Upper lobe of left lung (tissue), 6 donors: ENCODE measurements at regions not wholly inside any gene's neighbourhood (a gene's known extent, or its start where the extent isn't known, plus 50 kb on each side); places are given as distances from the start of the nearest gene placed in this dataset.

Experiments
- ATAC-seq, 2 donors: fragments of 200-7000 bp; cut with Tn5 transposase; one replicate each; pipeline ENCODE4 v1.9.1; 2022; ENCODE audit warnings: mild to moderate bottlenecking in 2 of 2, moderate library complexity in 2 of 2; ENCODE audit not compliant: low FRiP score in 2 of 2
- DNase-seq, 2 donors: peaks; one replicate each; pipeline ENCODE4 v3.0.0-alpha.2; 2019 to 2020
- H3K27ac ChIP-seq, 4 donors: fragments of 200-600 bp; sonication (generic); one replicate each; pipeline ENCODE4 v1.5.1; 2016 to 2019
- H3K27me3 ChIP-seq, 4 donors: fragments of 200-600 bp; sonication (generic); one replicate each; pipeline ENCODE4 v1.5.1; 2017 to 2019
- H3K36me3 ChIP-seq, 4 donors: fragments of 200-600 bp; sonication (generic); one replicate each; pipeline ENCODE4 v1.5.1; 2016 to 2019
- H3K4me1 ChIP-seq, 4 donors: fragments of 200-600 bp; sonication (generic); one replicate each; pipeline ENCODE4 v1.5.1; 2018 to 2019
- H3K4me3 ChIP-seq, 4 donors: fragments of 200-600 bp; sonication (generic); one replicate each; pipeline ENCODE4 v1.5.1; 2017 to 2019; ENCODE audit warnings: mild to moderate bottlenecking in 2 of 4, moderate library complexity in 1 of 4
- H3K9me3 ChIP-seq, 4 donors: fragments of 200-600 bp; sonication (generic); one replicate each; pipeline ENCODE4 v1.5.1; 2018 to 2019
- EP300 ChIP-seq, 4 donors: sonication (generic); formaldehyde crosslinking; IDR thresholded peaks; one replicate each; pipeline ENCODE4 v1.5.1; 2017; ENCODE audit warnings: antibody characterized with exemption in 4 of 4, control low read depth in 2 of 4
- POLR2A ChIP-seq, 4 donors: fragments of 450-650 bp; IDR thresholded peaks; one replicate each; pipeline ENCODE4 v1.5.1; 2016 to 2017; ENCODE audit warnings: antibody characterized with exemption in 4 of 4, mild to moderate bottlenecking in 2 of 4
- POLR2AphosphoS5 ChIP-seq, 2 donors: sonication (generic); formaldehyde crosslinking; IDR thresholded peaks; one replicate each; pipeline ENCODE4 v1.5.1; 2017; ENCODE audit warnings: antibody characterized with exemption in 2 of 2
- WGBS, 2 donors: methylation state at CpG; one replicate each; pipeline ENCODE4 v1.1.5; 2017 to 2018; 5-methylcytosine and 5-hydroxymethylcytosine counted together
- TF ChIP-seq, protein P1 (sequence below), 6 experiments: fragments of 450-650 bp in 4 of 6; fragments of 200-600 bp in 2 of 6; sonication (generic) in 2 of 6; IDR thresholded peaks; one replicate each; pipeline ENCODE4 v1.5.1; 2016 to 2019; ENCODE audit warnings: antibody characterized with exemption in 6 of 6
- donor health status: DM: no; HTN: no; CAD: no; lungs with moderate emphysema.
- donor health status: DM: no; HTN: yes; CAD: no; lungs with severe emphysema.

DNA sequence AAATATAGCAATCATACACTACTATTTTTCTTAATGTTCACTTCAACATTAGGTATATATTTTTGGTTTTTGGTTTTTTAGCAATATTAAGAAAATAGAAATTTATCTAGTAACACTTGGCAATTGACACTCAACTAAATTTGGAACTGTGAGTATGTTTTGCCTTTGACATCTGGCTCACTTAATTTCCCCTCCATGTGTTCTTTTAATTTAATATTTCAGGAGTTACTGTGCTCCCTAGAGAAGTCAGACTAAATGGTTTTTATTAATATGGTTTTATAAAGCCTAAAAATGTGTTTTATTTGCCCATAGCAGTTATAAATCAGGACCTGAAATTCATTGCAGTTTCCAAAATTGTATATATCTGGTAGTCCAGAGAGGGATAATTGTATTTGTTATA is 175.3 kb upstream of the AVPR1A start:
- Histone ChIP-seq H3K9me3 (no peaks in the 10 kb centered on the region), H3K4me3 (no peak overlapping the region), H3K27me3 (no peaks in the 10 kb centered on the region), H3K4me1 (no peaks in the 10 kb centered on the region), H3K36me3 (no peaks in the 10 kb centered on the region), H3K27ac (no peak overlapping the region)
- TF ChIP-seq POLR2A (IDR thresholded peaks at IDR 0.05) (no peak), EP300 (IDR thresholded peaks at IDR 0.05) (no peak), POLR2AphosphoS5 (IDR thresholded peaks at IDR 0.05) (no peak)
- TF ChIP-seq, protein P1, sequence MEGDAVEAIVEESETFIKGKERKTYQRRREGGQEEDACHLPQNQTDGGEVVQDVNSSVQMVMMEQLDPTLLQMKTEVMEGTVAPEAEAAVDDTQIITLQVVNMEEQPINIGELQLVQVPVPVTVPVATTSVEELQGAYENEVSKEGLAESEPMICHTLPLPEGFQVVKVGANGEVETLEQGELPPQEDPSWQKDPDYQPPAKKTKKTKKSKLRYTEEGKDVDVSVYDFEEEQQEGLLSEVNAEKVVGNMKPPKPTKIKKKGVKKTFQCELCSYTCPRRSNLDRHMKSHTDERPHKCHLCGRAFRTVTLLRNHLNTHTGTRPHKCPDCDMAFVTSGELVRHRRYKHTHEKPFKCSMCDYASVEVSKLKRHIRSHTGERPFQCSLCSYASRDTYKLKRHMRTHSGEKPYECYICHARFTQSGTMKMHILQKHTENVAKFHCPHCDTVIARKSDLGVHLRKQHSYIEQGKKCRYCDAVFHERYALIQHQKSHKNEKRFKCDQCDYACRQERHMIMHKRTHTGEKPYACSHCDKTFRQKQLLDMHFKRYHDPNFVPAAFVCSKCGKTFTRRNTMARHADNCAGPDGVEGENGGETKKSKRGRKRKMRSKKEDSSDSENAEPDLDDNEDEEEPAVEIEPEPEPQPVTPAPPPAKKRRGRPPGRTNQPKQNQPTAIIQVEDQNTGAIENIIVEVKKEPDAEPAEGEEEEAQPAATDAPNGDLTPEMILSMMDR (IDR thresholded peaks at IDR 0.05), result no peak
- no peak for ATAC-seq
- DNase-seq, result no peak

DNA sequence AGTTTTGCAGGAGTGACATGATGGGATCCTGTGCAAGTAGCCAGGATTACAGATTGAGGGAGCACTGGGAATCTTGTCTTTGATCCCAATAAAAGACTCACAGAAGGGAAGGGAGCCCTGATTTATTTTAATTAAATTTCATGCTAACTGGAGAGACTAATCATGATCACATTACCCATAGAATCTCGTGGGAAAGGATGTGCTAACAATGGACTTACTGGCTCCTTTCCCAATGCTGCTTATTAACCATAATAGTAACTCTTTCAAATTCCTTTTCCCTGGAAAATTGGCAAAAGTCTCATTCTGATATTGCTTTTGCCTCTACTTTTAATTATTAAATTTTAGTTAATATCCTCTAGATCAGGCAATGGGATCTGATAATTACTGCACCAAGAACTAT is 174.8 kb upstream of the AVPR1A start:
- WGBS, 2 donors, result 12 to 38% methylated on average over 1 of the region's 1 CpG
- no peak for ATAC-seq

DNA sequence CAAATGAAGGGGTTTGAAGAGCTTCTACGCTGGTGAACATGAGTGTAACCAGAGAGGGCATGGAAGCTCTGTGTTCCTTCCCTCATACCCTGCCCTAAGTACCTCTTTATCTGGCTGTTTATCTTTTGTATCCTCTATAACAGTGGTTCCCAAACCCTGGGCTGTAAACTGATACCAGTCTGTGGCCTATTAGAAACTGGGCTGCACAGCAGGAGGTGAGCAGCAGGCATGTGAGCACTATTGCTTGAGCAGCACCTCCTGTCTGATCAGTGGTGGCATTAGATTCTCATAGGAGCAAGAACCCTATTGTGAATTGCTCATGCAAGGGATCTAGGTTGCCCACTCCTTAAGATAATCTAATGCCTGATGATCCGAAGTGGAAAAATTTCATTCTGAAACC is 172.9 kb upstream of the AVPR1A start:
- H3K4me3 ChIP-seq, result no peak overlapping the region
- no peaks in the 10 kb centered on the region for H3K36me3 ChIP-seq
- no peak for DNase-seq
- H3K4me1 ChIP-seq, result no peaks in the 10 kb centered on the region
- H3K9me3 ChIP-seq, result no peaks in the 10 kb centered on the region
- 76 to 92% methylated on average over 2 of the region's 2 CpGs for WGBS, 2 donors
- ATAC-seq, result no peak
- no peak for TF ChIP-seq POLR2AphosphoS5 (IDR thresholded peaks at IDR 0.05)
- no peak for TF ChIP-seq POLR2A (IDR thresholded peaks at IDR 0.05)
- TF ChIP-seq, protein P1 (IDR thresholded peaks at IDR 0.05), result no peak
- no peak for TF ChIP-seq EP300 (IDR thresholded peaks at IDR 0.05)
- no peaks in the 10 kb centered on the region for H3K27me3 ChIP-seq
- no peak overlapping the region for H3K27ac ChIP-seq

More for the DNA sequence above, 174.8 kb upstream of the AVPR1A start:
- no peak overlapping the region for H3K27ac ChIP-seq
- no peaks in the 10 kb centered on the region for H3K36me3 ChIP-seq
- no peaks in the 10 kb centered on the region for H3K4me1 ChIP-seq
- no peak for DNase-seq
- TF ChIP-seq POLR2AphosphoS5 (IDR thresholded peaks at IDR 0.05) (no peak), EP300 (IDR thresholded peaks at IDR 0.05) (no peak), POLR2A (IDR thresholded peaks at IDR 0.05) (no peak)
- TF ChIP-seq, protein P1 (IDR thresholded peaks at IDR 0.05), result no peak
- H3K27me3 ChIP-seq, result no peaks in the 10 kb centered on the region
- H3K4me3 ChIP-seq, result no peak overlapping the region
- H3K9me3 ChIP-seq, result no peaks in the 10 kb centered on the region

DNA sequence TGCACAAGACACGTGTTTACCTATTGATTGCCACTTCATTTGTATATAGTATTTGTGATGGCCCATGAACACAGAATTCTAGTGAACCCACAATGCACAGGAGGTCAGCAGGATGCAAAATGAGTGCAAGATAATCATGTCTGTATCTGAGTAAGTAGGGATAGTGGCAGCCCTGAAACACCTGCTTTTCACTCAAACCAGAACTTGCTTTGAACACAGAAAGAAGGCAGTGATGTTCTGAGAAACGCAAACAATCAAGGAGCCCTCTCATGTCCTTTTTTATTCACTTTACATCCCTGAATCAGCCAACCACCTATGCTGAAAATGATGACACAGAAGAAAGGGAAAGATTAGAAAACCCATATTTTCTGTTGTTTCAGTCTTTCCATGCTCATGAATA is 170.4 kb upstream of the AVPR1A start:
- Histone ChIP-seq H3K4me1 (no peaks in the 10 kb centered on the region), H3K27ac (no peak overlapping the region), H3K9me3 (no peaks in the 10 kb centered on the region), H3K27me3 (no peaks in the 10 kb centered on the region), H3K36me3 (no peaks in the 10 kb centered on the region), H3K4me3 (no peak overlapping the region)
- DNase-seq, result no peak
- no peak for ATAC-seq
- WGBS, 2 donors, result 43 to 71% methylated on average over 2 of the region's 2 CpGs
- no peak for TF ChIP-seq POLR2A (IDR thresholded peaks at IDR 0.05)
- no peak for TF ChIP-seq EP300 (IDR thresholded peaks at IDR 0.05)
- TF ChIP-seq, protein P1 (IDR thresholded peaks at IDR 0.05), result no peak
- TF ChIP-seq POLR2AphosphoS5 (IDR thresholded peaks at IDR 0.05), result no peak

DNA sequence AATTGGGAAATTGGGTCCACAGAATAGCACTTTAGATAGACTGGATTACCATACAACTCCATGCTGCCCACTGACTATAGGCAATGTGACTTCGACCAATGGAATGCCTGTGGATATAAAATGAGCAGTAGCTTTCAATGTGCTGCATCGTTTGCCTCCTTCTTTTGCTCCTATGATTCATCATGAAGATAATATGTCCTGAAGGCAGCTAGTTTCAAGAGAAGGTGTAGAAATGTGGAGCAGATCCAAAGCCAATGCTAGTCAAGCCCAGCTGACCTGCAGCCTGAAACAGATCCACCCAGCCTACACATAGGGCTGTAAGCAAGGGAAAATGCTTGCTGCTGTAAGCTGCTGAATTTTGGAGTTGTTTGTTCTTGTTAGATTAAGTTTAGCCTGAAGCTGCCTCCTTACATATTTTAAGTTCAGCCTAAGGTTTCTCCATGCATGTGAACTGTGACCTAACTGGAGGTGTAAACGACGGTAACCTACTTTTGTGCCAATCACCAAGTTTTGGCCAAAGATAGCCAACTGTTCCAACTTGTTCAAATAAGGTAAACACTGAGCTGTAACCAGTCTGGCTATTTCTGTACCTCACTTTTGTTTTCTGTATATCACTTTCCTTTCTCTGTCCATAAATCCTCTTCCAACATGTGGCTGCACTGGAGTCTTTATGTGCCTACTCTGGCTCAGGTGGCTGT is 169.1 kb upstream of the AVPR1A start:
- Histone ChIP-seq H3K4me1 (no peaks in the 10 kb centered on the region), H3K4me3 (no peak overlapping the region), H3K27ac (no peak overlapping the region), H3K9me3 (no peaks in the 10 kb centered on the region), H3K36me3 (no peaks in the 10 kb centered on the region), H3K27me3 (no peaks in the 10 kb centered on the region)
- no peak for DNase-seq
- no peak for ATAC-seq
- TF ChIP-seq POLR2A (IDR thresholded peaks at IDR 0.05) (no peak), EP300 (IDR thresholded peaks at IDR 0.05) (no peak), POLR2AphosphoS5 (IDR thresholded peaks at IDR 0.05) (no peak)
- TF ChIP-seq, protein P1 (IDR thresholded peaks at IDR 0.05), result no peak
- WGBS, 2 donors, result 83 to 88% methylated on average over 4 of the region's 4 CpGs
